IMR-90 (cell line): ENCODE measurements at regions not wholly inside any gene's neighbourhood (a gene's known extent, or its start where the extent isn't known, plus 50 kb on each side); places are given as distances from the start of the nearest gene placed in this dataset.

Experiments
- ATAC-seq: fragments of 200-7000 bp; cut with Tn5 transposase; 2 replicates; pipeline ENCODE4 v1.9.1; 2020; ENCODE audit warnings: low read depth, mild to moderate bottlenecking, moderate library complexity
- BruUV-seq: library from RNA; stranded (reverse); fragments of 400-500 nt; replicated peaks from 2 replicates; lab custom pipeline; 2021; lab: Mats Ljungman, UMichigan
- CTCF ChIA-PET: fragments of 300-600 bp; formaldehyde crosslinking; extraction: SDS; loops from one replicate; lab custom pipeline; 2021; ENCODE audit warnings: antibody characterized with exemption; lab: Yijun Ruan, JAX
- POLR2A ChIA-PET: fragments of 300-600 bp; sonication (Branson Sonifier 250); formaldehyde crosslinking; loops from one replicate; lab custom pipeline; 2022; ENCODE audit warnings: antibody characterized with exemption; ENCODE audit not compliant: unreplicated experiment; lab: Charles Lee
- DNase-seq: peaks from one replicate; pipeline ENCODE4 v3.0.0; 2013
- H2AFZ ChIP-seq: replicated peaks from 2 replicates; pipeline ENCODE3; 2013; ENCODE audit warnings: low read length, mild to moderate bottlenecking; ENCODE audit not compliant: poor library complexity
- H2AK5ac ChIP-seq: 2 replicates; pipeline ENCODE4 v1.6.1; 2013; ENCODE audit warnings: low read depth, low read length, inconsistent platforms
- H2AK9ac ChIP-seq: replicated peaks from 2 replicates; pipeline ENCODE3; 2013; ENCODE audit warnings: mild to moderate bottlenecking, low read depth, low read length, moderate library complexity; ENCODE audit not compliant: poor library complexity
- H2BK120ac ChIP-seq: 2 replicates; pipeline ENCODE4 v1.6.1; 2013; ENCODE audit warnings: low read depth, low read length, inconsistent platforms
- H2BK15ac ChIP-seq: 3 replicates; pipeline ENCODE4 v1.6.1; 2013; ENCODE audit warnings: low read depth, low read length, inconsistent platforms
- H2BK20ac ChIP-seq: 2 replicates; pipeline ENCODE4 v1.6.1; 2013; ENCODE audit warnings: low read depth, mild to moderate bottlenecking, inconsistent platforms, low read length, moderate library complexity
- H2BK5ac ChIP-seq: 2 replicates; pipeline ENCODE4 v1.6.1; 2013; ENCODE audit warnings: mild to moderate bottlenecking, low read depth, low read length, inconsistent platforms; ENCODE audit not compliant: poor library complexity, severe bottlenecking
- H3K14ac ChIP-seq: replicated peaks from 2 replicates; pipeline ENCODE4 v1.6.1; 2013; ENCODE audit warnings: low read depth, low read length, inconsistent platforms
- H3K18ac ChIP-seq: 2 replicates; pipeline ENCODE4 v1.6.1; 2013; ENCODE audit warnings: low read depth, low read length, control low read depth
- H3K23ac ChIP-seq: 2 replicates; pipeline ENCODE4 v1.6.1; 2013; ENCODE audit warnings: low read depth, low read length, inconsistent platforms
- H3K27ac ChIP-seq: 2 replicates; pipeline ENCODE4 v1.5.1; 2013; ENCODE audit warnings: mild to moderate bottlenecking, control low read depth, low read length; ENCODE audit not compliant: insufficient read depth
- H3K27me3 ChIP-seq: 2 replicates; pipeline ENCODE4 v1.6.1; 2013; ENCODE audit warnings: low read length; ENCODE audit not compliant: control insufficient read depth, insufficient read depth
- H3K36me3 ChIP-seq: 2 replicates; pipeline ENCODE4 v1.6.1; 2013; ENCODE audit warnings: low read length, mixed read lengths; ENCODE audit not compliant: control insufficient read depth, insufficient read depth
- H3K4ac ChIP-seq: 2 replicates; pipeline ENCODE4 v1.6.1; 2013; ENCODE audit warnings: low read depth, low read length, inconsistent platforms
- H3K4me1 ChIP-seq: 2 replicates; pipeline ENCODE4 v1.6.1; 2013; ENCODE audit warnings: low read length, mixed read lengths; ENCODE audit not compliant: control insufficient read depth, insufficient read depth
- H3K4me2 ChIP-seq: 2 replicates; pipeline ENCODE4 v1.6.1; 2013; ENCODE audit warnings: low read depth, mild to moderate bottlenecking, control low read depth, low read length, moderate library complexity
- H3K4me3 ChIP-seq: 2 replicates; pipeline ENCODE4 v1.5.1; 2013; ENCODE audit warnings: low read depth, mild to moderate bottlenecking, control low read depth, low read length, moderate library complexity; ENCODE audit not compliant: insufficient read depth
- H3K56ac ChIP-seq: 2 replicates; pipeline ENCODE4 v1.6.1; 2013; ENCODE audit warnings: low read length, inconsistent platforms; ENCODE audit not compliant: insufficient read depth; ENCODE audit errors: extremely low read depth
- H3K79me1 ChIP-seq, 2 experiments: 2 replicates each; pipeline ENCODE4 v1.6.1; 2013; ENCODE audit warnings: low read length in 2 of 2, inconsistent platforms in 1 of 2, low read depth in 1 of 2
- H3K9ac ChIP-seq: 2 replicates; pipeline ENCODE4 v1.6.1; 2013; ENCODE audit warnings: low read depth, low read length, control low read depth
- H3K9me1 ChIP-seq: 2 replicates; pipeline ENCODE4 v1.6.1; 2013; ENCODE audit warnings: low read length, inconsistent platforms; ENCODE audit not compliant: insufficient read depth
- H3K9me3 ChIP-seq: 2 replicates; pipeline ENCODE4 v1.6.1; 2013; ENCODE audit warnings: low read length; ENCODE audit not compliant: control insufficient read depth, insufficient read depth
- H4K20me1 ChIP-seq: 2 replicates; pipeline ENCODE4 v1.6.1; 2013; ENCODE audit warnings: low read length, inconsistent platforms; ENCODE audit not compliant: insufficient read depth
- H4K5ac ChIP-seq: 2 replicates; pipeline ENCODE4 v1.6.1; 2013; ENCODE audit warnings: mild to moderate bottlenecking, low read depth, low read length, control low read depth
- H4K8ac ChIP-seq, 2 experiments: 2 replicates each; pipeline ENCODE4 v1.6.1; 2013; ENCODE audit warnings: low read depth in 2 of 2, low read length in 2 of 2, control low read depth in 1 of 2, inconsistent platforms in 1 of 2
- H4K91ac ChIP-seq: 2 replicates; pipeline ENCODE4 v1.6.1; 2013; ENCODE audit warnings: low read depth, low read length, inconsistent platforms; ENCODE audit not compliant: insufficient read depth
- CEBPB ChIP-seq: IDR thresholded peaks from 2 replicates; pipeline ENCODE4 v1.6.1; 2012; ENCODE audit warnings: low read depth, low read length, improper control_type of control experiment
- CHD1 ChIP-seq: IDR thresholded peaks from 2 replicates; pipeline ENCODE4 v1.6.1; 2012; ENCODE audit warnings: low read depth, low read length, improper control_type of control experiment
- ELK1 ChIP-seq: fragments of 150-350 bp; IDR thresholded peaks from 2 replicates; pipeline ENCODE4 v1.6.1; 2016; ENCODE audit warnings: low read depth, mild to moderate bottlenecking, low read length, moderate library complexity, borderline replicate concordance
- MAFK ChIP-seq: IDR thresholded peaks from 2 replicates; pipeline ENCODE4 v1.6.1; 2012; ENCODE audit warnings: low read depth, low read length, improper control_type of control experiment
- NFE2L2 ChIP-seq: fragments of 150-350 bp; IDR thresholded peaks from 2 replicates; pipeline ENCODE4 v1.6.1; 2016; ENCODE audit warnings: low read depth, mild to moderate bottlenecking, low read length
- POLR2A ChIP-seq: IDR thresholded peaks from 2 replicates; pipeline ENCODE4 v1.6.1; 2012; ENCODE audit warnings: mild to moderate bottlenecking, low read depth, low read length
- RAD21 ChIP-seq: IDR thresholded peaks from 2 replicates; pipeline ENCODE4 v1.6.1; 2012; ENCODE audit warnings: low read length, improper control_type of control experiment
- RCOR1 ChIP-seq: IDR thresholded peaks from 2 replicates; pipeline ENCODE4 v1.6.1; 2012; ENCODE audit warnings: mild to moderate bottlenecking, low read length, improper control_type of control experiment; ENCODE audit not compliant: insufficient replicate concordance
- WGBS, 2 experiments: methylation state at CpG; one replicate each; pipeline versions ENCODE4 v1.1.5 to v1.1.7; 2013; ENCODE audit warnings: missing lambda C conversion rate in 2 of 2; ENCODE audit not compliant: insufficient read length in 1 of 2; ENCODE audit errors: extremely low coverage in 2 of 2; 5-methylcytosine and 5-hydroxymethylcytosine counted together
- dilution Hi-C: fragments of 300-500 bp; cut with HindIII; formaldehyde crosslinking; loops from one replicate; pipeline ENCODE4 v1.14.3; 2018; ENCODE audit warnings: low sequenced_read_pairs; ENCODE audit not compliant: unreplicated experiment
- in situ Hi-C: fragments of 300-500 bp; cut with MboI; formaldehyde crosslinking; loops from 3 replicates; pipeline ENCODE4 v1.14.3; 2019; ENCODE audit warnings: low sequenced_read_pairs, inconsistent platforms, mixed read lengths
- intact Hi-C: fragments of 100-400 bp; cut with micrococcal nuclease; formaldehyde crosslinking; loops from 2 replicates; pipeline ENCODE4 v1.10.0; 2022

GRCh38 chr4:25481648-25482047 is 104.6 kb downstream of the ANAPC4 start:
- in situ Hi-C loops, result no loop called here
- Histone ChIP-seq H3K9me3 (no peaks in the 10 kb centered on the region; the same call in 1 of the 2 replicates), H2BK120ac (no peak overlapping the region), H3K9me1 (no peaks in the 10 kb centered on the region), H3K27ac (no peak overlapping the region), H4K8ac (no peak overlapping the region), H3K9ac (no peak overlapping the region), H3K18ac (no peak overlapping the region), H3K23ac (no peak overlapping the region), H2AK9ac (no peak overlapping the region), H3K4me2 (no peak overlapping the region), H3K4ac (no peak overlapping the region), H3K4me1 (no peaks in the 10 kb centered on the region), H3K14ac (no peak overlapping the region), H2AK5ac (no peak overlapping the region), H4K20me1 (no peaks in the 10 kb centered on the region), H2BK20ac (no peak overlapping the region), H3K79me1 (no peaks in the 10 kb centered on the region), H3K36me3 (no peaks in the 10 kb centered on the region), H2BK5ac (no peak overlapping the region), H2BK15ac (no peak overlapping the region), H3K56ac (no peak overlapping the region), H3K4me3 (no peak overlapping the region), H2AFZ (no peak overlapping the region), H4K5ac (no peak overlapping the region), H4K91ac (no peak overlapping the region), H3K27me3 (no peaks in the 10 kb centered on the region)
- ATAC-seq (no peak), DNase-seq (no peak)
- ChIA-PET POLR2A (no interaction called here), CTCF (no interaction called here)
- WGBS, 2 experiments, result no CpG with 5 or more reads among the region's 2 CpGs
- BruUV-seq, result no TSS peak
- dilution Hi-C loops, result no loop called here
- TF ChIP-seq CHD1, result no peak
- TF ChIP-seq RCOR1, result no peak
- no peak for TF ChIP-seq POLR2A
- no peak for TF ChIP-seq RAD21
- TF ChIP-seq ELK1, result no peak
- TF ChIP-seq CEBPB, result no peak
- TF ChIP-seq MAFK, result no peak
- no peak for TF ChIP-seq NFE2L2
- intact Hi-C loops, result no loop called here
